ENCODE measurements at regions not wholly inside any gene's neighbourhood (a gene's known extent, or its start where the extent isn't known, plus 50 kb on each side); places are given as distances from the start of the nearest gene placed in this dataset.

DNA sequence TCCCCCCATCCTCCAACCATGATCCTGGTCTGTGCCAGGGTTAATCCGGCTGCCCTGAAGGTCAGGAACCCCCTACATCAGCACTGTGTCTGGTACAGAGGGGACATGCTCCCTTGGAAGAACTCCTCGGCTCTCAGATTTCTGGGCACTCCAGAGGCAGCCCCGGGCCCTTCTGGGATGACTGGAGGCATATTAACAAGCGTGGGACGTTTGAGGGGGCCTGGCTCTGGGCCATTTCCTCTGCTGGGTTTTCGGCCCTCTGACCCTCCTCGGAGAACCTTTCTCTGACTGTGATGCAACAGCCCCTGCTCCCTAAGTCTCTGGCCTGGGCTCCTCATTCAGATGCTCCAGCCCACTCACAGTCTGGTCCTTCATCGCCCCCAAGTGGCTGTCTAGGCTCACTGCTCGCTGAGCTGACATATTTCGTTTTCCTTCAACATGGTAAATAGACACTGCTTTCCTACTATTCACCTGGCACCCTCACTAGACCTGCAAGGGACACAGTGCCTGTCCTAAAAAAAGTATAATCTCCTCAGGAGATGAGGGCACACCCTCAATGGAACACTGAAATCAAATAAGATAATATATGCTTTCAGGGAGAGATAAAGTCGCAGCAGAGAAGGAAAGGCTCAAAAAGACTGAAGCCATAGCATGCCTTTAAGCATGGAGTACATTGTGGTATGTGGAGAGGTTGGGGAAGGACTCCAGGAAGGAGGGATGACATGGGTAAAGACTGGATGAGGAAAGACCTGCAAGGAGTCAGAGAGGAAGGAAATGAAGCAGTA lies 404.7 kb upstream of the TRPC7 start:
- 40% methylated on average over 11 of the region's 11 CpGs for WGBS (ENCODE audit: insufficient coverage)
- peak in 1 of 3 donors; percentile 37 for ATAC-seq
- DNase-seq: peak in 1 of 2 donors; percentile 35
- Histone ChIP-seq H3K27me3 (ENCODE audit: control insufficient read depth, insufficient read depth, low read length) (no peaks in the 10 kb centered on the region), H3K27ac (ENCODE audit: low read length) (no peak overlapping the region), H3K9me3 (ENCODE audit: control insufficient read depth, insufficient read depth, low read length) (no peaks in the 10 kb centered on the region), H3K4me3 (ENCODE audit: low read length) (no peak overlapping the region), H3K4me1 (ENCODE audit: control insufficient read depth, insufficient read depth, low read length) (no peaks in the 10 kb centered on the region), H3K36me3 (ENCODE audit: control insufficient read depth, insufficient read depth, low read length) (no peaks in the 10 kb centered on the region)
- intact Hi-C loops (cut with micrococcal nuclease): no loop called here
- no peaks in the 10 kb centered on the region for H3K36me3 Mint-ChIP-seq
- H3K4me3 Mint-ChIP-seq: no peak overlapping the region
- TF ChIP-seq, protein P1, sequence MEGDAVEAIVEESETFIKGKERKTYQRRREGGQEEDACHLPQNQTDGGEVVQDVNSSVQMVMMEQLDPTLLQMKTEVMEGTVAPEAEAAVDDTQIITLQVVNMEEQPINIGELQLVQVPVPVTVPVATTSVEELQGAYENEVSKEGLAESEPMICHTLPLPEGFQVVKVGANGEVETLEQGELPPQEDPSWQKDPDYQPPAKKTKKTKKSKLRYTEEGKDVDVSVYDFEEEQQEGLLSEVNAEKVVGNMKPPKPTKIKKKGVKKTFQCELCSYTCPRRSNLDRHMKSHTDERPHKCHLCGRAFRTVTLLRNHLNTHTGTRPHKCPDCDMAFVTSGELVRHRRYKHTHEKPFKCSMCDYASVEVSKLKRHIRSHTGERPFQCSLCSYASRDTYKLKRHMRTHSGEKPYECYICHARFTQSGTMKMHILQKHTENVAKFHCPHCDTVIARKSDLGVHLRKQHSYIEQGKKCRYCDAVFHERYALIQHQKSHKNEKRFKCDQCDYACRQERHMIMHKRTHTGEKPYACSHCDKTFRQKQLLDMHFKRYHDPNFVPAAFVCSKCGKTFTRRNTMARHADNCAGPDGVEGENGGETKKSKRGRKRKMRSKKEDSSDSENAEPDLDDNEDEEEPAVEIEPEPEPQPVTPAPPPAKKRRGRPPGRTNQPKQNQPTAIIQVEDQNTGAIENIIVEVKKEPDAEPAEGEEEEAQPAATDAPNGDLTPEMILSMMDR (IDR thresholded peaks at IDR 0.05): no peak
- H3K27me3 Mint-ChIP-seq (ENCODE audit: low read depth in 2 of 2): no peaks in the 10 kb centered on the region
- H3K27ac Mint-ChIP-seq: no peak overlapping the region
- peaks cover 0 to 4% of the 10 kb centered on the region in 2 donors for H3K9me3 Mint-ChIP-seq
- no peaks in the 10 kb centered on the region for H3K4me1 Mint-ChIP-seq

DNA sequence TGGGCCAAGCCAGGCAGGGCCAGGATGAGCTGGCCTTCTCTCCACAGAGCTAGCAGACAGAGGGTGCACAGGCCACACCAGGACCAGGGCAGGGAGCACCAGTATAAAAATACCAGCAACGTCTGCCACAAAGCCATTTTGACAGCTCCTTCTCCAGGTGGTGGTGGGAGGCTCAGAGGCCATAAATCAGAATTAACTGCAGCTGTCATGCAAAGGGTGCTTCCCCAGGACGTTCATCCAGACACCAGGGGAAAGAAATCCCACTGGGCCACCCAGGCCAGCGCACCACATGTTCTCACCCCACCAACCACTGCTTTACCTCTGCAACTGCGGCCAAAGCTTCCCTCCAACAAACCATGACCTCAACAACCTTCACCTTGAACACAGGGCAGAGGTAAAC lies 403.7 kb upstream of the TRPC7 start:
- H3K4me3 Mint-ChIP-seq: no peak overlapping the region
- intact Hi-C loops (cut with micrococcal nuclease): no loop called here
- TF ChIP-seq, protein P1 (IDR thresholded peaks at IDR 0.05): no peak
- H3K27ac Mint-ChIP-seq: no peak overlapping the region
- 57% methylated on average over 4 of the region's 4 CpGs for WGBS (ENCODE audit: insufficient coverage)
- H3K27ac ChIP-seq (ENCODE audit: low read length): no peak overlapping the region
- no peaks in the 10 kb centered on the region for H3K4me1 Mint-ChIP-seq
- no peak overlapping the region for H3K4me3 ChIP-seq (ENCODE audit: low read length)
- H3K4me1 ChIP-seq (ENCODE audit: control insufficient read depth, insufficient read depth, low read length): no peaks in the 10 kb centered on the region
- H3K27me3 ChIP-seq (ENCODE audit: control insufficient read depth, insufficient read depth, low read length): no peaks in the 10 kb centered on the region
- DNase-seq: no peak
- H3K36me3 Mint-ChIP-seq: no peaks in the 10 kb centered on the region
- no peaks in the 10 kb centered on the region for H3K9me3 ChIP-seq (ENCODE audit: control insufficient read depth, insufficient read depth, low read length)
- no peaks in the 10 kb centered on the region for H3K27me3 Mint-ChIP-seq (ENCODE audit: low read depth in 2 of 2)
- no peaks in the 10 kb centered on the region for H3K36me3 ChIP-seq (ENCODE audit: control insufficient read depth, insufficient read depth, low read length)
- no peak for ATAC-seq
- H3K9me3 Mint-ChIP-seq: peaks cover 0 to 4% of the 10 kb centered on the region in 2 donors

DNA sequence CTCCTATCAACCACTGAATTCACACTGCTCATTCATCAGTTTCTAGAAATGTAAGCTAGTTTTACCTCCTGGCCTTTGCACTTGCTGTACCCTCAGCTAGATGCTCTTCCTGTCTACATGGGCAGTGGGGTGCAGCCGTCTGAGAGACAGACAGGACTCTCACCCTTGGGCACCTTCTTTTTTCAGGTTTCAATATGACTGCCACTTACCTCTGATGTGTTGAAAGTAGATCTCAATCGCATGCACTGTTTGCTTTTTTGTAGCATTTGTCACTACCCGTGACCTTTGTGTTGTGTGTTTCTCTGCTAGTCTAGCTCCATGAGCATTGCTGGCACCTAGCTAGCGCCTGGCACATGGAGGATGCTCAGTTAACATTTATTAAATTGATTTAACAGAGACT lies 403.1 kb upstream of the TRPC7 start:
- Histone ChIP-seq H3K27me3 (ENCODE audit: control insufficient read depth, insufficient read depth, low read length) (no peaks in the 10 kb centered on the region), H3K4me1 (ENCODE audit: control insufficient read depth, insufficient read depth, low read length) (no peaks in the 10 kb centered on the region), H3K36me3 (ENCODE audit: control insufficient read depth, insufficient read depth, low read length) (no peaks in the 10 kb centered on the region), H3K9me3 (ENCODE audit: control insufficient read depth, insufficient read depth, low read length) (no peaks in the 10 kb centered on the region), H3K27ac (ENCODE audit: low read length) (no peak overlapping the region), H3K4me3 (ENCODE audit: low read length) (no peak overlapping the region)
- Mint-ChIP-seq H3K27ac (no peak overlapping the region), H3K9me3 (peaks cover 0 to 4% of the 10 kb centered on the region in 2 donors), H3K27me3 (ENCODE audit: low read depth in 2 of 2) (no peaks in the 10 kb centered on the region), H3K4me1 (no peaks in the 10 kb centered on the region), H3K36me3 (no peaks in the 10 kb centered on the region), H3K4me3 (no peak overlapping the region)
- DNase-seq (no peak), ATAC-seq (no peak)
- 75% methylated on average over 4 of the region's 4 CpGs for WGBS (ENCODE audit: insufficient coverage)
- intact Hi-C loops (cut with micrococcal nuclease): no loop called here
- TF ChIP-seq, protein P1 (IDR thresholded peaks at IDR 0.05): no peak

DNA sequence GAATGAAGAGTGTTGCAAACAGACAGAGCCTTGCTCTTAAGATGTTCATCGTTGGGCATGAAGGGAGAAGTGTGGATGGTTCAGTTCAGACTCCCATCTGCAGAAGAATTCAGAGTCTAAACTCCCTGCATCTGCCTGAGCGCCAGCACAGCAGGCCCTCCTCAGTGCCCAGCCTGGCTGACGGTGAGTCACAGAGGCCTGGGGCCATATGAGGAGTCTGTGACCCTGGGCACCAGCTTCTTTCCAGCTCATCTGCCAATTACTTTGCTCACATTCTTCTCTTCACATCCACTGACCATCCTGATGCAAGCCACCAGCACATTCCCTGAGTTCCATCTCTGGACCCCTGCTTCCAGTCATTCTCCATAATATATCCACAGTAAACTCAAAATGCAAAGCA lies 401.1 kb upstream of the TRPC7 start:
- no peaks in the 10 kb centered on the region for H3K27me3 Mint-ChIP-seq (ENCODE audit: low read depth in 2 of 2)
- WGBS (ENCODE audit: insufficient coverage): 73% methylated on average over 3 of the region's 3 CpGs
- no peaks in the 10 kb centered on the region for H3K9me3 ChIP-seq (ENCODE audit: control insufficient read depth, insufficient read depth, low read length)
- no peaks in the 10 kb centered on the region for H3K36me3 Mint-ChIP-seq
- H3K4me1 ChIP-seq (ENCODE audit: control insufficient read depth, insufficient read depth, low read length): no peaks in the 10 kb centered on the region
- H3K27ac ChIP-seq (ENCODE audit: low read length): no peak overlapping the region
- no peak overlapping the region for H3K4me3 ChIP-seq (ENCODE audit: low read length)
- no peaks in the 10 kb centered on the region for H3K27me3 ChIP-seq (ENCODE audit: control insufficient read depth, insufficient read depth, low read length)
- DNase-seq (no peak), ATAC-seq (no peak)
- no peak overlapping the region for H3K4me3 Mint-ChIP-seq
- no peak overlapping the region for H3K27ac Mint-ChIP-seq
- intact Hi-C loops (cut with micrococcal nuclease): no loop called here
- TF ChIP-seq, protein P1 (IDR thresholded peaks at IDR 0.05): no peak
- H3K9me3 Mint-ChIP-seq: peaks cover 0 to 7% of the 10 kb centered on the region in 2 donors
- no peaks in the 10 kb centered on the region for H3K4me1 Mint-ChIP-seq
- H3K36me3 ChIP-seq (ENCODE audit: control insufficient read depth, insufficient read depth, low read length): no peaks in the 10 kb centered on the region

Measured in natural killer cell (primary cell).